ENCODE measurements at regions not wholly inside any gene's neighbourhood (a gene's known extent, or its start where the extent isn't known, plus 50 kb on each side); places are given as distances from the start of the nearest gene placed in this dataset.

DNA sequence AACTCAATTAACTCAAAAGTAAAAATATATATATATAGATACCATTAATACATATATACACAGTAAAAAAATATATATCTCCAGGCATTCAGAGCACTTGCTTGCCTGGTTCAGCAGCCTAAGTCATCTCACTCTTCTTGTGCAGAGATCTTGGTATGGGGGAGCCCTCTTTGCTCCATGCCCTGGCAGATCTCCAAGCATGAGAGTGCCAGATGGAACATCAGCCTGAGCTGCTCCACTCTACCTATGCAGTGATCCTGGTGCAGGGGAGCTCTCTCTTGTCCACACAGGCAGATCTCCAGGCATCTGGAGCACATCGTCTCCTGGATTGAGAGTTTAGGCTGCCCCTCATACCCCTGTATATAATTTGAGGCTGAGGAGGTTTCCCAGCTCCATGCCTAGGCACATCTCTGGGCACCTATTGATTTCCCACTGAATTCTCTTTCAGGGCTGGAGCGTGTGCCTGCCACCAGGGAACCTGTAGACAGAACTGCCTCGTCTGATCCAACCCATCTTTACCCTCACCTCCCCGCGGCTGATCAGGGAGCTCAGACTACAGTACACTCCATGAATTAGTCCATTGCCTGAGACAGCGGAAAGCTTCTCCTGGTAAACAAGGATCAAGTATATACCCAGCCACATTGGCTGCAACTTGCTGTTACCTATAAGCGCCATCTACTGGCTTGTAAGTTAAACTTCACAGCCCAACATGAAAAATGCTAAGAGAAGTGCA lies 342.4 kb upstream of the GRIA1 start:
- no peak for DNase-seq

DNA sequence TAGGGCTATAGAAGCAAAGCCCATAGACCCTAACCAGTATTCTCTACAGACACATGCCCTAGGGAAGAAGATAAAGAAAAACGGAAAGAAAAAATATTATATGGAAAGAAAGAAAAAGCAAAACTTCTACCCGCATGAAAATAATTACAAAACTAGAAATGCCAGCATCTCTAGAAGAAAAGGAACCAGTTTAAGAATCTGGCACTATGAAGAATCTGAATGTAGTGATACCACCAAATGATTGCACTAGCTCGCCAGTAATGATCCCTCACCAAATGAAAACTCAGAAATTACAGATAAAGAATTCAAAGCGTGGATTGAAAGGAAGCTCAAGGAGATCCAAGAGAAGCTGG lies 341.9 kb upstream of the GRIA1 start:
- no peak for DNase-seq

DNA sequence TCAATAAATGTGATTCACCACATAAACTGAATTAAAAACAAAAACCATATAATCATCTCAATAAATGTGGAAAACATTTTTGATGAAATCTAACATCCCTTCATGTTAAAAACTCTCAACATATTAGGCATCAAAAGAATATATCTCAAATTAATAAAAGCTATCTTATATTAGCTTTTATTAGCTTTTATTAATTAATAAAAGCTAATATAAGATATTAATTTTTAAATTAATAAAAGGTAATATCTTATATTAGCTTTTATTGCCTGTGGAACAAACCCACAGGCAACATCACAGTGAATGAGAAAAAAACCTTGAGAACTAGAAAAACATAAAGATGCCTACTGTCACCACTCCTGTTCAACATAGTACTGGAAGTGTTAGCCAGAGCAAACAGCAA lies 338.9 kb upstream of the GRIA1 start:
- no peak for DNase-seq

DNA sequence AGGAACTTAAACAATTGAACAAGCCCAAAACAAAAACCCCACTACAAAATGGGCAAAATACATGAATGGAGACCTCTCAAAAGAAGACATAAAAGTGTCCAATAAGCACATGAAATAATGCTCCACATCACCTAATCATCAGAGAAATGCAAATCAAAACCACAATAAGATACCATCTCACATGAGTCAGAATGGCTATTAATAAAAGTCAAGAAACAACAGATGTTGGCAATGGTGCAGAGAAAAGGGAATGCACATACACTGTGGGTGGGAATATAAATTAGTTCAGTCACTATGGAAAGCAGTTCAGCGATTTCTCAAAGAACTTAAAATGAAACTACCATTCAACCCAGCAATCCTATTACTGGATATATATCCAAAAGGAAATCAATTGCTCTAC lies 337.4 kb upstream of the GRIA1 start:
- DNase-seq = no peak

DNA sequence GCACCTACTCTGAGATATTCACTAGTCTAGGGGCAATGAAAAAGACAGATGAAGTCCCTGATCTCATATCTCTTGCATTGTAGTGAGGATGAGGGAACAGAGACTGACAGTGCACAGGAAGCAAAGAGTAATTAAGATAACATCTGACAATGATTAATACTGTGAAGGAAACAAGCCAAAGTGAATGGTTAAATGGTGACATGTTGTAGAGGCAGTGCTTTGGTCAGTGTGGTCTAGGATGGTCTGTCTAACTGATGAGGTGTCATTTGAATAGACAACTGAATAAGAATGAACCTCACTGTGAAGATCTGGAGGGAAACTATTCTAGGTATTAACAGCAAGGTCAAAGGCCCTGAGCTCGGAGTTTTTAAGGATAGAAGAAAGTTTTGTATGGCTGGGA lies 333.3 kb upstream of the GRIA1 start:
- DNase-seq = no peak

DNA sequence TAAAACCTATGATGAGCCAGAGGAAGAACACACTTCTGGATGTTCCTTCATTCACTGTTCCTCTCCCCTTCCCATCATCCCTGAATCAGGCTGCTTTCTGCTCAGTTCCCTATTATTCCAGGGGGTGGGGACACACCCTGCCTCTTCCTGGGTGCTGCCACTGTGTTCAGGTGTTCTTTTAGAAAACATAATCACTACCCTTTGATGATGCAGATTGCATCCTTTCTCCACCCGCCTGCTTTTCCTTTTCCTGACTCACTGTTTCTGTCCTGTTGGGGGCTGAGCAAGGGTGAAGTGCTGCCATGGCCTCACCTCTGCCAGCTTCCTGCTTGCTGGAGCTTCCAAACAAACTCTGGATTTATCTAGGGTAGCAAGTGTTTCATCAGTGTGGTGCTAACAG lies 331.9 kb upstream of the GRIA1 start:
- DNase-seq = no peak

DNA sequence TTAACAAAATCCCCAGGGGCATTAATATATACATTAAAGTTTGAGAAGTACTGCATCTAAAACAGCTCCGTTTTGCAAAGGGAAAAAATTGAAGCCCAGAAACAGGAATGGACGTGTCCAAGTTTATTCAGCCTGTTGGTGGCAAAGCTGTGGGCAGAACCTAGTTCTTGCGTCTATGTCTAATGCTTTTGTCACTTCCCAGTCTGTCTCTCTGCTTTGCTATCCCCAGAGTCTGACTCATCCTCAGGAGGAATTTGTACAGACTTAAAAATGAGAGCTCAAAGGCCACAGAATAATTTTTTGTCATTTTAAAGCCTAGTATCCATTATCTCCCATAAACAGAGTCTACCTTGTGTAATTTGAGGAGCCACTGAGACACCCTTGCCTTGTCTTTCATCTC lies 330.9 kb upstream of the GRIA1 start:
- DNase-seq = no peak

DNA sequence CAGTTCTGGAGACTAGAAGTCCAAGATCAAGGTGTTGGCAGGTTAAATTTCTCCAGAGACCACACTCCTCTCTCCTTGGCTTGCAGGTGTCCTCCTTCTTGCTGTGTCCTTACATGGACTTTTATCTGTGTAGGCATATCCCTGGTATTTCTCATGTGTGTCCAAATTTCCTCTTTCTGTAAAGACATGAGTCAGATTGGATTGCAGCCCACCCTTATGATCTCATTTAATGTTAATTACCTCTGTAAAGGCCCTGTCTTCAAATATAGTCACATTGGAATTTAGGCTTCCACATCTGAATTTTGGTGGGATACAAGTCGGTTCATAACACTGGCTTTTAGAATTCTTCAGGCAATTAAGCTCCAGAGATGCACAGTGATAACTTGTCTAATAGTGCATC lies 322.2 kb upstream of the GRIA1 start:
- no peak for DNase-seq

DNA sequence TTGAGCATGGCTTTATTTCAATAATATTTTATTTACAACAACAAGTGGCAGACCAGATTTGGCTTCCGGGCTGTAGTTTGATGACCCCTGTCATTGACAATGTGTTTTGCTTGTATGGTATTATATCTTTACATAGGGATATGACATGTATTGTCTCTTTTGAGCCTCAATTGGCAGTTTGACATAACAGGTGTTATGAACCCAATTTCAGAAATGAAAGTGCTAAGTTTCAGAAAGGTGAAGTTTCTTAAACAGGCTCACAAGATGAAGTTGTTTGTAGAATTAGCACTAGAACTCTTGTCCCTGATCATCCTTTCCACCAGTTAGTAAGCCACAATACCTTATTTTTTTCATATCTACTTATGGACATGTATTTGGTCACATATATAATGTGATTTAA lies 303.0 kb upstream of the GRIA1 start:
- DNase-seq = no peak

DNA sequence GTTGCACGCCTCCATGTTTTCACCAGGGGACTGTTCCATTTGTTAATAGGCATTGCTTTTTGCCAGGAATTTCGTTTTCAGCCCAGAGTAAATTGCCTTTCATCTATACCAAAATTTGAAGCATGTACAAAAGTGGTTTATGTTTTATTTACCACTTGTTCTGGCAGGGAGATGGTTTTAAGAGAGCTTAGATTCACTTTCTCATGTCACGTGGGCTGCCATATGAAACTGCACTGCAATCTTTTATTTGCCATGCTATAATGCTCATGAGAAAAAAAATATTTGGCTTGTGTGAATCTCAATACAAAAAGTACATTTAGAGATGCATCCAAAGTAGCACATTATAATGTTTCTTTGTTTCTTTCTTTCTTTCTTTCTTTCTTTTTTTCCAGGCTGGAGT lies 284.1 kb upstream of the GRIA1 start:
- no peak for DNase-seq

DNA sequence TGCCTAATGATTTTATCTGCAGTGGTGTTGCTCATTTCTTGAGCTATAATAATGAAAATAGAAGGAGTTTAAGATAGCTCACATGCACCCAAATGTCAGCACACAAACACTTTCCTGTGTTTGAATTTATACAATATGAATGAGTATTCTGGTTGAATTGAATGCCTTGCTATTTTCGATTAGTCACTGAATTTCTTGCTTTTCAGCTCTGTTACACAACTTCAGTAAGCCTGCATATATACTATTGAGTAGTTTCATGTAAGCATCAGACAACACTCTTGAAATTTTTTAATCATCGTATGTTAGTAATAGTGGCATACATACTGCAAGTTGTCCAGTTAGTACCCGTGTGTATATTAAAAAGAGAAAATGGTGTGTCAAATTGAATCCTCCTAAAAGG lies 281.5 kb upstream of the GRIA1 start:
- no peak for DNase-seq

DNA sequence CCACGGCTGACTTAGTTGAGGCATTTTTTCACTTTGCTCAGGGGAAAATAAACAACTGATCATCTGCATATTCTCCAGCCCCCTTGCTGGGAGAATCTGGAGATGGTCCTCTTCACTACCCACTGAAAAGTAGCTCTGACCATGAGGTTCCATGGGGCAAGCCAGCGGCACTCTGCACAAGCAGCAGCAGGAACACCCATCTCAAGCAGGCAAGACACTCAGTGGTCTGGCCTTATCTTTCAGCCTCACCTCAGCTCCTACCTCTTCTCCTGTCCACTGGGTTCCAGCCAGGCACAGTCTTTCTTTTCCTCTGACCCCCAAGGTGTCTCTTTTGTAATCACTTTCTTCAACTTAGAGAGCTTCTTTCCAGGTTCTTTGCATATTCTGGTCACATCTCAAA lies 280.8 kb upstream of the GRIA1 start:
- DNase-seq = no peak

DNA sequence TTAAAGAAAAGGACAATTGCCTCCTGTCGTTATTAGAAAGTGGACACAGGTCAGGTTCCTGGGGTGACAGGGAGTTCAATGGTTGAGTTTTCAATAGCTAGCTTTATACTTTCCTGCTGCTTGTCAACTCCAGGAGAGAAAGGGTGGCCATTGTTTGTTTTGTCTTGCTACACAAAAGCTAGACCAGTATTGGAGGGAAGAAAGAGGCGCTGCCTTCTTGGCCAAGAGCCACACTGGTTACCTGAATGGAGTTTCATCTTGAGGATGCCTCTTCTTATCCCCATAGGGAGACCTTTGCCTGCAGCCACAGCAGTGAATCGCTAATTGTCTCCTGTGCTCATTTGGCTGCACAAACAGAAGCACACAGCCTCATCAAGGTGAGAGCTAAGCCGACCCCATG lies 279.4 kb upstream of the GRIA1 start:
- DNase-seq = no peak

DNA sequence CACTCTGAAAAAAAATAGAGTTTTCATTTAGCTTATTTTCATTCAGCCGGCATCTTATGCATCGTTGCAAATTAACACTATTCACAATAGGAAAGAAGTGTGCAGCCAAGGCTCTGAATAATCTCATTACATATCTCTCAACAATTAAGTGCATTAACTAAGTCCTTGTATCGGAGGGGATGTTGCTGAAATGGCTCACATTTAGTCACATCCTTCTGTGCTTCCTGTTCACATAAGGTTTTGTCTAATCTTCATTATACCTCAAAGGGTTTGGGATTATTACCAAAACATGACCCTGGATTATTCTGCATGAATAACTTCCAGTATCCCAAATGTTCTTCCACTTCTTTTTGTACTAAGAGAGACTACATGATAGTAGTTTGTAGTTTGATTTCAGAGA lies 278.0 kb upstream of the GRIA1 start:
- no peak for DNase-seq

DNA sequence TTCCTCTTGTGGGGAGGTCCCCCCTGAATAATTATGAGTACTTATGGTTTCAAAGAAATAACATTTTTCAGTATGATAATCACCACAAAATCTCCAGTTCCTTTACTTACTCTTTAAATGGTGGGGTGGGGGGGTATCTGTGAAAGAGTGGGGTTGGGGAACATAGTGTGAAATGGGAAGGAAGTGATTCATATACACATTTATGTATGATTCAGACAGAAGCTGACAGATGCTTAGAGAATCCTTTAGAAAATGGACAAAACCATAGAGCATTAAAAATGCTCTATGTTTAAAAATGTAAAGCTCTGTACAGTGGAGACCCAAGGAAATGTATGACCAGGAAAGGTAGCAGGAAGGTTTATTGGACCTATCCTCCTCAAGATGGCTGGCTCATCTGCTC lies 267.5 kb upstream of the GRIA1 start:
- DNase-seq = no peak

DNA sequence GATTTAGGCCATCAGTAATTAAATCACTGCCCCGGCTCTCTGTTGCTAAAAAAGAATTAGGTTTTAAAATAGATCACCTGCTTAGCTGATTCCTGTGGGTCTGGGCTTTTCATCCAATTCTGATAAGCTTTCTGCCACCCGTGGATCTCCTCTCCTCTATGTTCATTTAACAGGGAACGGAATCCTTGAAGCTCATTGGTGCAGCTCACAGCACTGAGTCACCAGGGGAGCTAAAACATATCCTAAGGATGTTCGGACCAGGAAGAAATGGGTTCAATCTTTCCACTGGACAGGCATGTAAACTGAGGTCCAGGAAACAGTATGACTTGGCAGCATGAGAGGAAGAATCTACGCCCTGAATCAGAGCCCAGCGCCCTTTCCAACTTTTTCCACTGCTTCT lies 267.1 kb upstream of the GRIA1 start:
- DNase-seq = no peak

DNA sequence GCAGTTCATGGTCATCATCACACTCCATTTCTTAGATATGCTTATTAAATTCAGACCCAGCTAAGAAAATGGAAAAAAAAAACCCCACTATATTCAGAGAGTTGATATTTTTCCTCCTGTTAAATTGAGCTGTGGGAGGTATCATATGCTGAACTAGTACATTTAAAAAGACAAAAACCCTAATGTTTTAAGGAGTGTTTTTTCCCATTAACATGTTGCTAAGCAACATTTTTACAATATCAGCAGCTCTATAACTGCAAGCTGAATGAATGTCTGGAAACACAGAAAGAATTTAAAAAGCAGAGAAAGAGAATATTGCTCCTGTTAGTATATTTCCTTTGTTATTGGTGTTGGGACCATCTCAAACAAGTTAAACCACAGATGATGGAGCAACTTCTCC lies 265.8 kb upstream of the GRIA1 start:
- DNase-seq = no peak

DNA sequence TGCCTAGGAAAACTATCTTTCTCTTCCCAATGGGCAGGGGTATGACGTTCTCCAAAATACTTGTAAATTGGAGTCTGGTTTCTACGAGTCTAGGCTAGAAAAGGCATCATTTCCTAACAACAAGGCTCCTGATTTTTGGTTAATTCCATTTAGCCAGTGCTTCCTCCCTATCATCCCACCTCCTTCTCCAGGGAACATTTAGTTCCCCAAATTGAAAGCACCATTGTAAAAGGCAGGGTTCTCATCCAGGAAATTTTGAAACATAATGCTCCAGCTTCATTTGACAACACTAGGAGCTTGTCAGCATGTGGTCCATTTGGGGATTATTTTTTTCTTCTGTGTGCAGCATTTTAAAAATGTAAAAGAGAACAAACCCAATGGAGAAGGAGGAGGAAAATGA lies 256.5 kb upstream of the GRIA1 start:
- DNase-seq = no peak

DNA sequence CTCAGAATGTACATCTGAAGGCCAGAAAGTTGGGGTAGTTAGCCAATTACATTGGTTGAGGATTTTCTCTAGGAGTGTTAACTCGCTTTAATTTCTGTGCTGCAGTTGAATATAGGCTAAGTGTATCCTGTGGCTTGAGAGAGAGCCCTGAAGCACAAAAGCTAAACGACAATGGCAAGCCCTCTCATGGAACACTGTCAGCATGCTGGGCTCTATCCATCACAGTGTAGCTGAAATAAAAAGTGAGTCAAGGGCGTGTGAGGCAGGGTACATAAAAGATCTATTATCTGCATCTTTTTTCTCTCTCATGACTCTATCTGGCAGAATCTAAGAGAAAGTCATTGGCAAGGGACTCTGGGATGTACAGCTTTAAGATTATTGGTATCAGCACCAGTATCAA lies 254.2 kb upstream of the GRIA1 start:
- no peak for DNase-seq

DNA sequence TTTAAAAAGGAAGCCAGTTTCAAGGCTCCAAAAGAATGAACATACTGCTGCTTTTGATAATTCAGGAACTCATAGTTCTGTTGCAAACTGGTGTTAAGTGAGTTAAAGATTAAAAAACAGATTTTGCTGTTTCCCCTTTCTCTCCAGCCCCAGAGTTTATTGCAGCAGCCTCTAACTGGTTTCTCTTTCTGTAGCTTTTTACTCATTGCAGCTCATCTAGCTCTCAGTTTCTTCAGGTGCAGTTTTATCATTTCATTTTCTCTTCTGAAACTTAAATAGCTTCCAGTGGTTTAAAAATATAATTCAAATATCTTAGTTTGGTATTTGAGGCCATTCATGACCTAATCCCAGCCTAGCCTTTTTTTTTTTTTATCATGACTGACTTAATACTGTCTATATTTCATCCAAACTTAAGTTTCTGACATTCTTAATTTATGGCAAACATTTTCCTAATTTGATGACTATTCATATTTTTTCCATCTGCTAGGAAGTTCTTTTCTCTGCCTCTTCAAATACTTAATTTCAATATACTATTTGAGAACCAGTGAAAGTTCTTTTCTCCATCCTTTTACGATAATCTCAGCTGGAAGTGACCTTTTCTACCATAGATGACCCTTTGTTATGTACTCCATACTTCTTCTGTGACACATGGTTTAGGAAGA lies 252.7 kb upstream of the GRIA1 start:
- no peak for DNase-seq

DNA sequence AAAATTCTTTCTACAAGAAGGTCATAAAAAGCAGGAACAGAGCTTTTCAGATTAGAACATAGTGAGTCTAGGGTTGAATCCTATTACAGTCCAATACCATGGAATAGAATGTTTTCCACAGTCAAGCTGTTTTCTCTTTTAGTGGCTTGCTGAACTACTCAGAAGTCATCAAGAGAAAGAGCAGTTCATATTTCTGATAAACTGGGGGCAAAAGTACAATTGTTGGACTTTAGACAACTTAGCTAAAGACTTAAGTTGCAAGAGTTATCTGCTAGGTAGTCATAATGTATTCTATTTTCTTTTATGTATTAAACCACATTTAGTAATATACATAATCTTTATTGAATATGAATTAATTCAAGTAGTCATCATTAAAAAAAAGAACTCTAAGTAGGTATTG lies 233.1 kb upstream of the GRIA1 start:
- no peak for DNase-seq

DNA sequence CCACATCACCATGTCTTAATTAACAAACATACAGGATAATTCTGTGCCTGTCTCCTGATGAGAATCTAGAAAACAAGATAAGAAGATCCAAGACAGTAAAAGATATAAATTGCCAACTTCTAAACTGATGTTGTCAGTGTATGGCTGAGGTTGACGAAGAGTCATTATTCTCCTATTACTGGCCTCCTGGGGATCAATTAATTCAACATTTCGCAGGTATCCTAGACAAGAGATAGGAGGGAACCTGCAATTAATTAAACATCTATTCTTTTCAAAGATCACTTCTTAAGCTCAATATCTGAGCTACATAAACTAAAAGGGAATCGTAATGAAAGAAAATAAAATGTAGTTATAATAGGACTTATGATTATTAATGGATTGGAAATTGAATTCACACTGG lies 232.0 kb upstream of the GRIA1 start:
- no peak for DNase-seq

DNA sequence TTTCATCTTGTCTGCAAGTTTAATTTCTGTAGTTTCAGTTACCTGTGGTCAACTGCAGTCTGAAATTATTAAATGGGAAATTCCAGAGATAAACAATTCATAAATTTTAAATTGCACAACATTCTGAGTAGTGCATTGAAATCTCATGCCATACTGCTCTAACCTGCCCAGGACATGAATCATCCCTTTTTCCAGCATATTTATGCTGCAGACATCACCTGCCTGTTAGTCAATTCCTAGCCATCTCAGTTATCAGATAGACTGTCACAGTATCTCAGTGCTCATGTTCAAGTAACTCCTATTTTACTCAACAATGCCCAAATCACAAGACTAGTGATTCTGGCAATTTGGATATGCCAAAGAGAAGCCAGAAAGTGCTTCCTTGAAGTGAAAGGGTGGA lies 223.0 kb upstream of the GRIA1 start:
- no peak for DNase-seq

DNA sequence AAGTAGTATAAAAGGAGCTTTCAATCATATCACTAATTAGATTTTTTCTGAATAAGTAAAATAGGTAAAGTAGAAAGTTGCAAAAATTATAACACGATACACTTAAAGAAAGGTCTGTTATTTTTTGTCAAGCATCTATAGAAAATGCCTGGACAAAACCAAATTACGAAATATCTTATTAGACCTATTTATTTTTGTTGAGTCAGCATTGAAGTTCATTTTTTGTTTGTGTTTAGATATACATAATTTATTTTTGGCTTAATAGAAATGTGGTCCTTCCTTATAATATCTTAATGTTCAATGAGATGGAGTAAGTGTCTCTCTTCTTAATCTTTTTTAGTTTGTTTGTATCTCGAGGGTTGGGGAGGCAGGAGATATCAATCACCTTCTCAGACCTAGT lies 214.8 kb upstream of the GRIA1 start:
- no peak for DNase-seq

DNA sequence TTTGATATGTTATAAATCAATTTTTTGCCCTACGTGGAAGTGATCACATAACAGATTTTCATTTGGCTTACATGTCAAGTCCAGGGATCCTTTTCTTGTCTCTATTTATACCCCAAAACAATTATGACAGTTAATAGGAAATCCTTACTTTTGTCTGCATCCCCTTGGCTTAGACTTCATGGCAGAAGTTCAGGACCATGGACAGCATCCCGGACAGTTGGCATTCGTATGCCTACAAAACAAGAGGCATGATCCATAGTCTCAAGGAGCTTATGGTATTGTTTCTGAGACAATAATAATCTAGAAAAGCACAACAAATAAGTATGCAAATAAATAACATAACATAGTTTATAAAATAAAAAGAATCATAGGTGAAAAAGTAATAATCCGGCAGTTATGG lies 214.3 kb upstream of the GRIA1 start:
- no peak for DNase-seq

All from activated gamma-delta T cell (primary cell).